ENCODE measurements at regions not wholly inside any gene's neighbourhood (a gene's known extent, or its start where the extent isn't known, plus 50 kb on each side); places are given as distances from the start of the nearest gene placed in this dataset.

GRCh38 chr4:181293541-181293940 is 949.7 kb upstream of the TENM3 start:
- H3K4me3 ChIP-seq (ENCODE audit: low read depth, low read length), result no peak overlapping the region
- TF ChIP-seq CTCF (IDR thresholded peaks at IDR 0.05; ENCODE audit: insufficient read depth, low read depth, low read length), result no peak
- DNase-seq (ENCODE audit: low read depth), result no peak

GRCh38 chr4:181294421-181294820 is 948.8 kb upstream of the TENM3 start:
- H3K4me3 ChIP-seq (ENCODE audit: low read depth, low read length), result no peak overlapping the region
- DNase-seq (ENCODE audit: low read depth), result no peak
- TF ChIP-seq CTCF (IDR thresholded peaks at IDR 0.05; ENCODE audit: insufficient read depth, low read depth, low read length), result no peak

GRCh38 chr4:181301735-181302710 is 941.2 kb upstream of the TENM3 start:
- TF ChIP-seq CTCF (IDR thresholded peaks at IDR 0.05; ENCODE audit: insufficient read depth, low read depth, low read length), result no peak
- DNase-seq (ENCODE audit: low read depth), result no peak

GRCh38 chr4:181307824-181308223 is 935.4 kb upstream of the TENM3 start:
- no peak for DNase-seq (ENCODE audit: low read depth)
- H3K4me3 ChIP-seq (ENCODE audit: low read depth, low read length), result no peak overlapping the region
- no peak for TF ChIP-seq CTCF (IDR thresholded peaks at IDR 0.05; ENCODE audit: insufficient read depth, low read depth, low read length)

More at GRCh38 chr4:181301735-181302710, 941.2 kb upstream of the TENM3 start:
- no peak overlapping the region for H3K4me3 ChIP-seq (ENCODE audit: low read depth, low read length)

- TF ChIP-seq CTCF (IDR thresholded peaks at IDR 0.05; ENCODE audit: insufficient read depth, low read depth, low read length), result no peak
- no peak for DNase-seq (ENCODE audit: low read depth)
- H3K4me3 ChIP-seq (ENCODE audit: low read depth, low read length), result no peak overlapping the region
Observed at GRCh38 chr4:181308476-181309312, 934.5 kb upstream of the TENM3 start.

- TF ChIP-seq CTCF (IDR thresholded peaks at IDR 0.05; ENCODE audit: insufficient read depth, low read depth, low read length), result no peak
- no peak for DNase-seq (ENCODE audit: low read depth)
- no peak overlapping the region for H3K4me3 ChIP-seq (ENCODE audit: low read depth, low read length)
Observed at GRCh38 chr4:181312066-181312465, 931.1 kb upstream of the TENM3 start.
